WTC11 (cell line): ENCODE measurements at regions not wholly inside any gene's neighbourhood (a gene's known extent, or its start where the extent isn't known, plus 50 kb on each side); places are given as distances from the start of the nearest gene placed in this dataset.

ENCODE experiments used
- ATAC-seq: fragments of 200-7000 bp; cut with Tn5 transposase; 2 replicates; pipeline ENCODE4 v1.10.0; 2021; ENCODE audit warnings: mild to moderate bottlenecking, moderate library complexity
- CTCF ChIA-PET: fragments of 300-600 bp; sonication (Branson Sonifier 250); formaldehyde crosslinking; loops from one replicate; lab custom pipeline; 2021; ENCODE audit warnings: antibody characterized with exemption; lab: Charles Lee
- POLR2A ChIA-PET: fragments of 350-600 bp; sonication (Branson Sonifier 250); formaldehyde crosslinking; loops from one replicate; lab custom pipeline; 2021; ENCODE audit warnings: antibody characterized with exemption; lab: Charles Lee
- DNase-seq: peaks from one replicate; pipeline ENCODE4 v3.0.0; 2021; ENCODE audit warnings: low spot score
- H3K27ac Mint-ChIP-seq: 2 replicates; pipeline ENCODE4 v1.8.0; 2021; ENCODE audit warnings: mixed read lengths
- H3K27me3 Mint-ChIP-seq: 2 replicates; pipeline ENCODE4 v1.8.0; 2021; ENCODE audit warnings: low read depth, mild to moderate bottlenecking, moderate library complexity, mixed read lengths
- H3K36me3 Mint-ChIP-seq: 2 replicates; pipeline ENCODE4 v1.8.0; 2021; ENCODE audit warnings: mixed read lengths
- H3K4me1 Mint-ChIP-seq: 2 replicates; pipeline ENCODE4 v1.8.0; 2022; ENCODE audit warnings: mixed read lengths
- H3K4me3 Mint-ChIP-seq: 2 replicates; pipeline ENCODE4 v1.8.0; 2021; ENCODE audit warnings: mild to moderate bottlenecking, moderate library complexity, mixed read lengths
- H3K9me3 Mint-ChIP-seq: 2 replicates; pipeline ENCODE4 v1.8.0; 2021; ENCODE audit warnings: mixed read lengths
- ATF1 ChIP-seq: sonication (generic); formaldehyde crosslinking; IDR thresholded peaks from 2 replicates; pipeline ENCODE4 v1.8.1; 2023; ENCODE audit warnings: mild to moderate bottlenecking, moderate library complexity, missing genetic modification reagents
- CBFB ChIP-seq: sonication (generic); formaldehyde crosslinking; IDR thresholded peaks from 2 replicates; pipeline ENCODE4 v1.8.1; 2022; ENCODE audit warnings: mild to moderate bottlenecking, low read depth, missing genetic modification reagents
- NFE2L1 ChIP-seq: sonication (generic); formaldehyde crosslinking; IDR thresholded peaks from 2 replicates; pipeline ENCODE4 v1.8.1; 2023; ENCODE audit warnings: missing genetic modification reagents
- SOX15 ChIP-seq: fragments of 250-450 bp; sonication (Bioruptor Pico); IDR thresholded peaks from 2 replicates; pipeline ENCODE4 v1.9.0; 2021; ENCODE audit warnings: mild to moderate bottlenecking
- TEAD4 ChIP-seq: sonication (generic); formaldehyde crosslinking; IDR thresholded peaks from 2 replicates; pipeline ENCODE4 v1.8.0; 2022; ENCODE audit warnings: mild to moderate bottlenecking, missing genetic modification reagents
- ZBTB21 ChIP-seq: sonication (generic); formaldehyde crosslinking; IDR thresholded peaks from 2 replicates; pipeline ENCODE4 v1.8.1; 2023; ENCODE audit warnings: mild to moderate bottlenecking, missing genetic modification reagents, borderline replicate concordance
- ZNF396 ChIP-seq: fragments of 250-450 bp; sonication (Bioruptor Pico); IDR thresholded peaks from 2 replicates; pipeline ENCODE4 v1.8.0; 2021; ENCODE audit warnings: mild to moderate bottlenecking, moderate library complexity, borderline replicate concordance
- TF ChIP-seq, protein P1 (sequence below): sonication (generic); formaldehyde crosslinking; IDR thresholded peaks from 2 replicates; pipeline ENCODE4 v1.8.0; 2022; ENCODE audit warnings: mild to moderate bottlenecking, missing genetic modification reagents
- TF ChIP-seq, protein P2 (sequence below): fragments of 250-450 bp; sonication (Bioruptor Pico); IDR thresholded peaks from 2 replicates; pipeline ENCODE4 v2.1.2; 2022; ENCODE audit warnings: mild to moderate bottlenecking, moderate library complexity
- TF ChIP-seq, protein P3 (sequence below): fragments of 250-450 bp; sonication (Bioruptor Pico); IDR thresholded peaks from 2 replicates; pipeline ENCODE4 v1.8.0; 2021; ENCODE audit warnings: mild to moderate bottlenecking
- TF ChIP-seq, protein P4 (sequence below): sonication (generic); formaldehyde crosslinking; IDR thresholded peaks from 2 replicates; pipeline ENCODE4 v1.8.1; 2023; ENCODE audit warnings: mild to moderate bottlenecking, moderate library complexity, missing genetic modification reagents
- TF ChIP-seq, protein P5 (sequence below): sonication (generic); formaldehyde crosslinking; IDR thresholded peaks from 2 replicates; pipeline ENCODE4 v1.8.1; 2023; ENCODE audit warnings: mild to moderate bottlenecking, missing genetic modification reagents, moderate library complexity
- TF ChIP-seq, protein P6 (sequence below): sonication (generic); formaldehyde crosslinking; IDR thresholded peaks from 2 replicates; pipeline ENCODE4 v1.8.0; 2022; ENCODE audit warnings: mild to moderate bottlenecking, missing genetic modification reagents
- TF ChIP-seq, protein P7 (sequence below): sonication (generic); formaldehyde crosslinking; conservative IDR thresholded peaks from 2 replicates; pipeline ENCODE4 v1.8.1; 2023; ENCODE audit warnings: mild to moderate bottlenecking, low read depth, missing genetic modification reagents, moderate library complexity

DNA sequence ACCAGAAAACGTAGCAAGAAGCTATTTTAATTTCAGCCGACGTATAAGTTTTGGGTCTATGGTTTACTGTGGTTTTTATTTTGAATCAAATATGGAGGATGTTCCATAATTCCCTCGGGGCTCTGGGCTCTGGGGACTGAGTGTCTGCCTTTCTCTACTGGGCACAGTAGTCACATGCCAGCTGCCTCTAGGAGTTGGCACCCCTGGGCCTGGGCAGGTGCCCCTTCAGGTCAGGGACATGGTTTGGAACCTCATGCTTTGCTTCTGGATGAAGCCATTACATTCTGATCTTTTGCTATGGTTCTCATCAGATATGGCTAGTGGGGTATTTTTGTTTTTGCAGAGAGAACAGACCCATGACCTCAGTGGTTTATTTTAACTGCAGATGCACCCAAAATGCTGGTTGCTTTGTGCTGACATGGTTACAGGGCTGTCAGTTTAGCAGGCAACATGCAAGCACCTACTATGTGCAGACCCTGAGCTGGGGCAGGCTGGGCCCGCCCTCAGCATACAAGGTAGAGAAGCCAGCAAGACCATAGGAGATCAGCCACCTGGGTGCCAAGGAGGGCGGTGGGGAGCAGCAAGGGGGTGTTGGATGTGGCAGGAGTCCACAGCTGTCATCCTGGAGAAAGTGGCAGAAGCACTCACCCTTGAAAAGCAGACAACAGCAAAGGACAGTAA is 54.5 kb upstream of the PSD2 start (continued):
- TF ChIP-seq, protein P1, sequence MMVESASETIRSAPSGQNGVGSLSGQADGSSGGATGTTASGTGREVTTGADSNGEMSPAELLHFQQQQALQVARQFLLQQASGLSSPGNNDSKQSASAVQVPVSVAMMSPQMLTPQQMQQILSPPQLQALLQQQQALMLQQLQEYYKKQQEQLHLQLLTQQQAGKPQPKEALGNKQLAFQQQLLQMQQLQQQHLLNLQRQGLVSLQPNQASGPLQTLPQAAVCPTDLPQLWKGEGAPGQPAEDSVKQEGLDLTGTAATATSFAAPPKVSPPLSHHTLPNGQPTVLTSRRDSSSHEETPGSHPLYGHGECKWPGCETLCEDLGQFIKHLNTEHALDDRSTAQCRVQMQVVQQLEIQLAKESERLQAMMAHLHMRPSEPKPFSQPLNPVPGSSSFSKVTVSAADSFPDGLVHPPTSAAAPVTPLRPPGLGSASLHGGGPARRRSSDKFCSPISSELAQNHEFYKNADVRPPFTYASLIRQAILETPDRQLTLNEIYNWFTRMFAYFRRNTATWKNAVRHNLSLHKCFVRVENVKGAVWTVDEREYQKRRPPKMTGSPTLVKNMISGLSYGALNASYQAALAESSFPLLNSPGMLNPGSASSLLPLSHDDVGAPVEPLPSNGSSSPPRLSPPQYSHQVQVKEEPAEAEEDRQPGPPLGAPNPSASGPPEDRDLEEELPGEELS (CRISPR knock-in tag) = no peak
- TF ChIP-seq, protein P2, sequence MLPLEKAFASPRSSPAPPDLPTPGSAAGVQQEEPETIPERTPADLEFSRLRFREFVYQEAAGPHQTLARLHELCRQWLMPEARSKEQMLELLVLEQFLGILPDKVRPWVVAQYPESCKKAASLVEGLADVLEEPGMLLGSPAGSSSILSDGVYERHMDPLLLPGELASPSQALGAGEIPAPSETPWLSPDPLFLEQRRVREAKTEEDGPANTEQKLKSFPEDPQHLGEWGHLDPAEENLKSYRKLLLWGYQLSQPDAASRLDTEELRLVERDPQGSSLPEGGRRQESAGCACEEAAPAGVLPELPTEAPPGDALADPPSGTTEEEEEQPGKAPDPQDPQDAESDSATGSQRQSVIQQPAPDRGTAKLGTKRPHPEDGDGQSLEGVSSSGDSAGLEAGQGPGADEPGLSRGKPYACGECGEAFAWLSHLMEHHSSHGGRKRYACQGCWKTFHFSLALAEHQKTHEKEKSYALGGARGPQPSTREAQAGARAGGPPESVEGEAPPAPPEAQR (CRISPR knock-in tag) = no peak
- TF ChIP-seq, protein P3, sequence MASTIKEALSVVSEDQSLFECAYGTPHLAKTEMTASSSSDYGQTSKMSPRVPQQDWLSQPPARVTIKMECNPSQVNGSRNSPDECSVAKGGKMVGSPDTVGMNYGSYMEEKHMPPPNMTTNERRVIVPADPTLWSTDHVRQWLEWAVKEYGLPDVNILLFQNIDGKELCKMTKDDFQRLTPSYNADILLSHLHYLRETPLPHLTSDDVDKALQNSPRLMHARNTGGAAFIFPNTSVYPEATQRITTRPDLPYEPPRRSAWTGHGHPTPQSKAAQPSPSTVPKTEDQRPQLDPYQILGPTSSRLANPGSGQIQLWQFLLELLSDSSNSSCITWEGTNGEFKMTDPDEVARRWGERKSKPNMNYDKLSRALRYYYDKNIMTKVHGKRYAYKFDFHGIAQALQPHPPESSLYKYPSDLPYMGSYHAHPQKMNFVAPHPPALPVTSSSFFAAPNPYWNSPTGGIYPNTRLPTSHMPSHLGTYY (CRISPR knock-in tag) = no peak
- TF ChIP-seq ZBTB21 (CRISPR knock-in tag) = no peak
- TF ChIP-seq ATF1 (CRISPR knock-in tag) = no peak
- TF ChIP-seq, all 79 proteins: peak for 0

DNA sequence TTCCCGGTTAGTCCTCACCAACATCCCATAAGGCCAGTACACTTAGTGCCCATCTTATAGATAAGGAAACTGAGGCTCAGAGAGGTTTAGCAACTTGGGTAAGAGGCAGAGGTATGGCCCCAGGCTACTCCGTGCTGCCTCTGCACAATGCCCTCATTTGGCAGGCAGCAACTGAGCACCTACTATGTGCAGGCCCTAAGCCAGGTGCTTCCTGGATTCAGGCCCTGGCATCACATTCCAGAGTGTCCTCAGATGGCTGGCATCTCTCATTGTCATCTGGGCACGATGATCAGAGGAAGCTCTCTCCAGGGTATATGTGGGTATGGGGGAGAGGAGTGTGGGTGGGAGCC is 53.8 kb upstream of the PSD2 start:
- Mint-ChIP-seq H3K27me3 (peaks cover 22% of the 10 kb centered on the region), H3K27ac (no peak overlapping the region), H3K4me3 (no peak overlapping the region)
- no peak for TF ChIP-seq ZNF396 (CRISPR knock-in tag)
- no peak for TF ChIP-seq SOX15
- TF ChIP-seq, protein P2 (CRISPR knock-in tag) = no peak
- no peak for TF ChIP-seq CBFB (CRISPR knock-in tag)
- TF ChIP-seq, protein P4, sequence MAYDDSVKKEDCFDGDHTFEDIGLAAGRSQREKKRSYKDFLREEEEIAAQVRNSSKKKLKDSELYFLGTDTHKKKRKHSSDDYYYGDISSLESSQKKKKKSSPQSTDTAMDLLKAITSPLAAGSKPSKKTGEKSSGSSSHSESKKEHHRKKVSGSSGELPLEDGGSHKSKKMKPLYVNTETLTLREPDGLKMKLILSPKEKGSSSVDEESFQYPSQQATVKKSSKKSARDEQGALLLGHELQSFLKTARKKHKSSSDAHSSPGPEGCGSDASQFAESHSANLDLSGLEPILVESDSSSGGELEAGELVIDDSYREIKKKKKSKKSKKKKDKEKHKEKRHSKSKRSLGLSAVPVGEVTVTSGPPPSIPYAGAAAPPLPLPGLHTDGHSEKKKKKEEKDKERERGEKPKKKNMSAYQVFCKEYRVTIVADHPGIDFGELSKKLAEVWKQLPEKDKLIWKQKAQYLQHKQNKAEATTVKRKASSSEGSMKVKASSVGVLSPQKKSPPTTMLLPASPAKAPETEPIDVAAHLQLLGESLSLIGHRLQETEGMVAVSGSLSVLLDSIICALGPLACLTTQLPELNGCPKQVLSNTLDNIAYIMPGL (CRISPR knock-in tag) = no peak
- TF ChIP-seq, protein P5, sequence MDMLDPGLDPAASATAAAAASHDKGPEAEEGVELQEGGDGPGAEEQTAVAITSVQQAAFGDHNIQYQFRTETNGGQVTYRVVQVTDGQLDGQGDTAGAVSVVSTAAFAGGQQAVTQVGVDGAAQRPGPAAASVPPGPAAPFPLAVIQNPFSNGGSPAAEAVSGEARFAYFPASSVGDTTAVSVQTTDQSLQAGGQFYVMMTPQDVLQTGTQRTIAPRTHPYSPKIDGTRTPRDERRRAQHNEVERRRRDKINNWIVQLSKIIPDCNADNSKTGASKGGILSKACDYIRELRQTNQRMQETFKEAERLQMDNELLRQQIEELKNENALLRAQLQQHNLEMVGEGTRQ = no peak
- TF ChIP-seq NFE2L1 (CRISPR knock-in tag) = no peak
- TF ChIP-seq, all 79 proteins: peak for 0
- no peak for DNase-seq
- CTCF ChIA-PET = interaction anchor here (1.0 to 9.7 kb wide), 9 partner anchors 18 to 108 kb away, joined by 3 to 99 read pairs (median 5); no protein-coding TSS in a partner anchor
- POLR2A ChIA-PET = interaction anchor here (1.0 to 2.3 kb wide), 3 partner anchors 25 to 83 kb away, joined by 3 to 7 read pairs (median 5); no protein-coding TSS in a partner anchor
- peaks cover 57% of the 10 kb centered on the region for H3K4me1 Mint-ChIP-seq
- no peaks in the 10 kb centered on the region for H3K9me3 Mint-ChIP-seq
- ATAC-seq = no peak
- H3K36me3 Mint-ChIP-seq = no peaks in the 10 kb centered on the region

DNA sequence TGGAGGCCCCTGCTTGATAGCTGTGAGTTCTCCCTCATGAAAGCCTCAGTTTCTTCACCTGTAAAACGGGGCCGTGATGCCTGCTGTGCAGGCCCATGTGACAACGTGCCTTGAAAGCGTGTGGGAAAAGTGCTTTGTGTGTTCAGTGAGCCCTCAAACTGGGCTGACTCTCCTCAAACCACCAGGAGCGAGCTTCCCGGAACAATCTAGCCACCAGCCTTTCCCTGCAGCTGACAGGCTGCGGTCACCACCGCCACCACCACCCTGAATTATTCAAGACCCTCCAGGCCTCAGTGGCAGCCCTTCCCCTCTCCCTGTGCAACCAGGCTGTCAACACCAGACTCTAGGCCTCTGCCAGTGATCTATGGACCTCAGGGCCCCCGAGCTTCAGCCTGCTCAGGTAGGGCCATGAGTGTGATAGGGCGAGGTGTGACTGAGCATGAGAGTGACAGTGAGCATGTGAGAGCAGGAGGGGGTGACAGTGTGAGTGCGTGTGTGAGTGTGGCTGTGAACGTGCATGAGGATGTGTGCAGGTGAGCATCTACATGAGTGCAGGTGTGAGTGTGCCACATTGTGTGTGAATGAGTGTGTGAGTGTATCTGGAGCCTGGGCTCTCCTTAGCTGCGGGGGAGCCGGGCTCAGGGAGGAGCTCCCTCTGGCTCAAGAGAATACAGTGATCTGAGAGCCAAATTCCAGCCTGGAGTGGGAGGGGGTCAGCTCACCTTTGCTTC is 53.3 kb upstream of the PSD2 start:
- no peaks in the 10 kb centered on the region for H3K9me3 Mint-ChIP-seq
- CTCF ChIA-PET = interaction anchor here (1.0 to 9.7 kb wide), 9 partner anchors 17 to 108 kb away, joined by 3 to 99 read pairs (median 5); no protein-coding TSS in a partner anchor
- ATAC-seq = no peak
- no peaks in the 10 kb centered on the region for H3K36me3 Mint-ChIP-seq
- H3K27me3 Mint-ChIP-seq = peaks cover 27% of the 10 kb centered on the region
- no peak overlapping the region for H3K27ac Mint-ChIP-seq
- no peak for TF ChIP-seq ATF1 (CRISPR knock-in tag)
- TF ChIP-seq TEAD4 (CRISPR knock-in tag) = no peak
- TF ChIP-seq, protein P6, sequence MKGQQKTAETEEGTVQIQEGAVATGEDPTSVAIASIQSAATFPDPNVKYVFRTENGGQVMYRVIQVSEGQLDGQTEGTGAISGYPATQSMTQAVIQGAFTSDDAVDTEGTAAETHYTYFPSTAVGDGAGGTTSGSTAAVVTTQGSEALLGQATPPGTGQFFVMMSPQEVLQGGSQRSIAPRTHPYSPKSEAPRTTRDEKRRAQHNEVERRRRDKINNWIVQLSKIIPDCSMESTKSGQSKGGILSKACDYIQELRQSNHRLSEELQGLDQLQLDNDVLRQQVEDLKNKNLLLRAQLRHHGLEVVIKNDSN (CRISPR knock-in tag) = no peak
- TF ChIP-seq, protein P7, sequence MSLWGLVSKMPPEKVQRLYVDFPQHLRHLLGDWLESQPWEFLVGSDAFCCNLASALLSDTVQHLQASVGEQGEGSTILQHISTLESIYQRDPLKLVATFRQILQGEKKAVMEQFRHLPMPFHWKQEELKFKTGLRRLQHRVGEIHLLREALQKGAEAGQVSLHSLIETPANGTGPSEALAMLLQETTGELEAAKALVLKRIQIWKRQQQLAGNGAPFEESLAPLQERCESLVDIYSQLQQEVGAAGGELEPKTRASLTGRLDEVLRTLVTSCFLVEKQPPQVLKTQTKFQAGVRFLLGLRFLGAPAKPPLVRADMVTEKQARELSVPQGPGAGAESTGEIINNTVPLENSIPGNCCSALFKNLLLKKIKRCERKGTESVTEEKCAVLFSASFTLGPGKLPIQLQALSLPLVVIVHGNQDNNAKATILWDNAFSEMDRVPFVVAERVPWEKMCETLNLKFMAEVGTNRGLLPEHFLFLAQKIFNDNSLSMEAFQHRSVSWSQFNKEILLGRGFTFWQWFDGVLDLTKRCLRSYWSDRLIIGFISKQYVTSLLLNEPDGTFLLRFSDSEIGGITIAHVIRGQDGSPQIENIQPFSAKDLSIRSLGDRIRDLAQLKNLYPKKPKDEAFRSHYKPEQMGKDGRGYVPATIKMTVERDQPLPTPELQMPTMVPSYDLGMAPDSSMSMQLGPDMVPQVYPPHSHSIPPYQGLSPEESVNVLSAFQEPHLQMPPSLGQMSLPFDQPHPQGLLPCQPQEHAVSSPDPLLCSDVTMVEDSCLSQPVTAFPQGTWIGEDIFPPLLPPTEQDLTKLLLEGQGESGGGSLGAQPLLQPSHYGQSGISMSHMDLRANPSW (CRISPR knock-in tag) = no peak
- TF ChIP-seq, protein P2 (CRISPR knock-in tag) = no peak
- TF ChIP-seq, all 79 proteins: peak for 0
- Mint-ChIP-seq H3K4me1 (peaks cover 60% of the 10 kb centered on the region), H3K4me3 (no peak overlapping the region)
- no peak for DNase-seq
- POLR2A ChIA-PET = interaction anchor here (0.6 to 2.3 kb wide), 5 partner anchors 18 to 84 kb away, joined by 3 to 7 read pairs (median 4); no protein-coding TSS in a partner anchor
